ENCODE measurements at regions not wholly inside any gene's neighbourhood (a gene's known extent, or its start where the extent isn't known, plus 50 kb on each side); places are given as distances from the start of the nearest gene placed in this dataset.

- H4K8ac ChIP-seq (ENCODE audit: low read length): no peak overlapping the region
- H3K9me3 ChIP-seq (ENCODE audit: control insufficient read depth, low read length): no peaks in the 10 kb centered on the region
- H2BK120ac ChIP-seq (ENCODE audit: low read depth, low read length): no peak overlapping the region
- H3K27me3 ChIP-seq (ENCODE audit: control insufficient read depth in 1 of 2, insufficient read depth in 1 of 2, low read length in 2 of 2): no peaks in the 10 kb centered on the region
- H2AFZ ChIP-seq (ENCODE audit: low read depth, low read length): no peak overlapping the region
- no peak overlapping the region for H2AK5ac ChIP-seq (ENCODE audit: low read length, severe bottlenecking)
- H3K4me3 ChIP-seq (ENCODE audit: insufficient read depth in 1 of 2, low read depth in 1 of 2, low read length in 2 of 2): no peak overlapping the region
- H3K9ac ChIP-seq (ENCODE audit: low read length): no peak overlapping the region
- H2BK12ac ChIP-seq (ENCODE audit: low read length in 2 of 2): no peak overlapping the region
- no peak overlapping the region for H3K4me2 ChIP-seq (ENCODE audit: low read length, poor library complexity, severe bottlenecking)
- WGBS: 87% methylated on average over 27 of the region's 29 CpGs
- no peaks in the 10 kb centered on the region for H3K4me1 ChIP-seq (ENCODE audit: control insufficient read depth, insufficient read depth, low read depth, low read length)
- no peak overlapping the region for H3K23ac ChIP-seq (ENCODE audit: low read length in 2 of 2)
- no peak overlapping the region for H3K18ac ChIP-seq (ENCODE audit: low read depth in 1 of 2, low read length in 2 of 2)
- no peak overlapping the region for H2BK5ac ChIP-seq (ENCODE audit: low read depth, low read length, poor library complexity, severe bottlenecking)
- H3K27ac ChIP-seq (ENCODE audit: low read length, poor library complexity, severe bottlenecking): no peak overlapping the region
- H3K36me3 ChIP-seq (ENCODE audit: control insufficient read depth in 1 of 2, insufficient read depth in 2 of 2, low read depth in 1 of 2, low read length in 2 of 2): no peaks in the 10 kb centered on the region
- no peak overlapping the region for H3K4ac ChIP-seq (ENCODE audit: low read depth in 1 of 2, low read length in 2 of 2)
- no peaks in the 10 kb centered on the region for H3K79me1 ChIP-seq (replicated peaks; ENCODE audit: low read length, poor library complexity, severe bottlenecking)
- H2BK15ac ChIP-seq (ENCODE audit: low read depth, poor library complexity, severe bottlenecking): no peak overlapping the region
- H4K91ac ChIP-seq (ENCODE audit: low read length): no peak overlapping the region
- H3K14ac ChIP-seq (ENCODE audit: low read length in 2 of 2): no peak overlapping the region
- DNase-seq: no peak
Observed at GRCh38 chr18:78779996-78780718, 199.5 kb upstream of the SALL3 start.

DNA sequence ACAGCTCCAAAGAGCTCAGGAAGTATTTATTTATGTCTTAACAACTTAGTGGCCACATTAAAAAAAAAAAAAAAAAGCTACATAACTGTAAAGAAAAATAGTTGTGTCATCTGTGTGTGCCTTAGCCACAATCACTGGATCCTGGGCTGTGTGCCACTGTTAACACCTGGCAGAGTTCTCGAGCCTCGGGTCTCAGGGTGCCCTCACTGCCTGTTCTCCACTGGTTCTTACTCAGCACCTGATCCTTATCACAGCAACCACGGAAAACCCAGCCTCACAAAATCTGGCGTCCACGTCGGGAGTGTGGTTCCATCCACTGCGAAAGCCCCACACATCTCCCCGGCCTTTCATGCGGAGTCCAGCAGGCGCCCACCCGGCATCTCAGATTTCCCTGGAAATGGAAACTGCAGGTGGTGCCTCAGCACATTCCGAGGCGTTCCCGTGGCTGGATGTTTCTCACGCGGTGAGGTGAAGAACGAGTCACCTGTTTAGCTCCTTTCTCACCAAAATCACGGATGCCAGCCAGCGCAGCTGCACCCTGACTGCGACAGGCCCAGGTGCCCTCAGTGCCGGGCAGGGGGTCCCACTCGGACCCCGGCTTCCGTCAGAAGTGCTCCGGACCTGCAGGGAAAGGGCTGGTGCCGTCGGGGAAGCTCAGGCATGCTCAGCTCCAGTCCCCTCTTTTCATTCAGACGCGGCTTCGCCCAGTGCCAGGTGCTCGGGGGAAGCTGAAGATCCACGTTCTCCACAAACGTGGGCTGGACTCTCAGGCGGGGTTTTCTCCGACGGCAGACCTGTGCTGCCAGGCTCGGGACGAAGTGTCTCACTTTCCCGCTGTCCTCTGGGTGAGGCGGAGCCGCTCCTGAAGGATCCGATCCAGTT is 198.7 kb upstream of the SALL3 start:
- Histone ChIP-seq H2BK15ac (ENCODE audit: low read depth, poor library complexity, severe bottlenecking) (no peak overlapping the region), H3K4me3 (ENCODE audit: insufficient read depth in 1 of 2, low read depth in 1 of 2, low read length in 2 of 2) (no peak overlapping the region), H3K4ac (ENCODE audit: low read depth in 1 of 2, low read length in 2 of 2) (no peak overlapping the region), H3K36me3 (ENCODE audit: control insufficient read depth in 1 of 2, insufficient read depth in 2 of 2, low read depth in 1 of 2, low read length in 2 of 2) (no peaks in the 10 kb centered on the region), H2AFZ (ENCODE audit: low read depth, low read length) (no peak overlapping the region), H3K4me1 (ENCODE audit: control insufficient read depth, insufficient read depth, low read depth, low read length) (no peaks in the 10 kb centered on the region), H4K8ac (ENCODE audit: low read length) (no peak overlapping the region), H2AK5ac (ENCODE audit: low read length, severe bottlenecking) (no peak overlapping the region), H3K14ac (ENCODE audit: low read length in 2 of 2) (no peak overlapping the region), H3K79me1 (replicated peaks; ENCODE audit: low read length, poor library complexity, severe bottlenecking) (no peaks in the 10 kb centered on the region), H2BK12ac (ENCODE audit: low read length in 2 of 2) (no peak overlapping the region), H3K23ac (ENCODE audit: low read length in 2 of 2) (no peak overlapping the region), H3K9ac (ENCODE audit: low read length) (no peak overlapping the region), H3K9me3 (ENCODE audit: control insufficient read depth, low read length) (no peaks in the 10 kb centered on the region), H2BK5ac (ENCODE audit: low read depth, low read length, poor library complexity, severe bottlenecking) (no peak overlapping the region), H2BK120ac (ENCODE audit: low read depth, low read length) (no peak overlapping the region), H3K4me2 (ENCODE audit: low read length, poor library complexity, severe bottlenecking) (no peak overlapping the region), H3K27ac (ENCODE audit: low read length, poor library complexity, severe bottlenecking) (no peak overlapping the region), H4K91ac (ENCODE audit: low read length) (no peak overlapping the region), H3K27me3 (ENCODE audit: control insufficient read depth in 1 of 2, insufficient read depth in 1 of 2, low read length in 2 of 2) (no peaks in the 10 kb centered on the region), H3K18ac (ENCODE audit: low read depth in 1 of 2, low read length in 2 of 2) (no peak overlapping the region)
- no peak for DNase-seq
- 89% methylated on average over 42 of the region's 42 CpGs for WGBS

DNA sequence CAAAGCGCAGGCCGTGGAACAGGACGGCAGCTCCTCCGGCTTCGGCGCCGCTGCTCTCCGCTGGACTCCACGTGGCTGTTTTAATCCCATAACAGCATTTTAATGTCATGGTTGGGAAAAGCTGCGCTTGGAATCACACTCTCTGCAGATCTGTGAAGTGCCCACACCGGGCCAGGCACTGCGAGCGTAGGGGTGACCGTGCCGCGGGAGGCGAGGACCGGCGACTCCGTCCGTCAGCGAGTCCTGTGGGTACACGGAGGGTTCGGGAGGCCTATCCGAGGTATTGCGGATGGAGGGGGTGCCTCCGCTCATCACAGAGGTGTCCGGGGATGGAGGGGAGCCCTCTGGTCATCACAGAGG is 198.0 kb upstream of the SALL3 start:
- H3K4me2 ChIP-seq (ENCODE audit: low read length, poor library complexity, severe bottlenecking): no peak overlapping the region
- no peaks in the 10 kb centered on the region for H3K9me3 ChIP-seq (ENCODE audit: control insufficient read depth, low read length)
- H2BK15ac ChIP-seq (ENCODE audit: low read depth, poor library complexity, severe bottlenecking): no peak overlapping the region
- no peak overlapping the region for H4K8ac ChIP-seq (ENCODE audit: low read length)
- 91% methylated on average over 28 of the region's 28 CpGs for WGBS
- H3K27me3 ChIP-seq (ENCODE audit: control insufficient read depth in 1 of 2, insufficient read depth in 1 of 2, low read length in 2 of 2): no peaks in the 10 kb centered on the region
- no peak overlapping the region for H2BK120ac ChIP-seq (ENCODE audit: low read depth, low read length)
- no peak overlapping the region for H3K4me3 ChIP-seq (ENCODE audit: insufficient read depth in 1 of 2, low read depth in 1 of 2, low read length in 2 of 2)
- H3K14ac ChIP-seq (ENCODE audit: low read length in 2 of 2): no peak overlapping the region
- H3K36me3 ChIP-seq (ENCODE audit: control insufficient read depth in 1 of 2, insufficient read depth in 2 of 2, low read depth in 1 of 2, low read length in 2 of 2): no peaks in the 10 kb centered on the region
- no peaks in the 10 kb centered on the region for H3K4me1 ChIP-seq (ENCODE audit: control insufficient read depth, insufficient read depth, low read depth, low read length)
- H3K79me1 ChIP-seq (replicated peaks; ENCODE audit: low read length, poor library complexity, severe bottlenecking): no peaks in the 10 kb centered on the region
- no peak for DNase-seq
- no peak overlapping the region for H3K4ac ChIP-seq (ENCODE audit: low read depth in 1 of 2, low read length in 2 of 2)
- H3K9ac ChIP-seq (ENCODE audit: low read length): no peak overlapping the region
- H3K23ac ChIP-seq (ENCODE audit: low read length in 2 of 2): no peak overlapping the region
- H3K27ac ChIP-seq (ENCODE audit: low read length, poor library complexity, severe bottlenecking): no peak overlapping the region
- H3K18ac ChIP-seq (ENCODE audit: low read depth in 1 of 2, low read length in 2 of 2): no peak overlapping the region
- no peak overlapping the region for H2BK5ac ChIP-seq (ENCODE audit: low read depth, low read length, poor library complexity, severe bottlenecking)
- no peak overlapping the region for H4K91ac ChIP-seq (ENCODE audit: low read length)
- H2AK5ac ChIP-seq (ENCODE audit: low read length, severe bottlenecking): no peak overlapping the region
- H2AFZ ChIP-seq (ENCODE audit: low read depth, low read length): no peak overlapping the region
- H2BK12ac ChIP-seq (ENCODE audit: low read length in 2 of 2): no peak overlapping the region

- no peak overlapping the region for H2BK5ac ChIP-seq (ENCODE audit: low read depth, low read length, poor library complexity, severe bottlenecking)
- H2BK12ac ChIP-seq (ENCODE audit: low read length in 2 of 2): no peak overlapping the region
- no peaks in the 10 kb centered on the region for H3K79me1 ChIP-seq (replicated peaks; ENCODE audit: low read length, poor library complexity, severe bottlenecking)
- 90% methylated on average over 19 of the region's 21 CpGs for WGBS
- no peaks in the 10 kb centered on the region for H3K9me3 ChIP-seq (ENCODE audit: control insufficient read depth, low read length)
- no peak for DNase-seq
- H3K4ac ChIP-seq (ENCODE audit: low read depth in 1 of 2, low read length in 2 of 2): no peak overlapping the region
- no peak overlapping the region for H3K4me2 ChIP-seq (ENCODE audit: low read length, poor library complexity, severe bottlenecking)
- H3K27me3 ChIP-seq (ENCODE audit: control insufficient read depth in 1 of 2, insufficient read depth in 1 of 2, low read length in 2 of 2): no peaks in the 10 kb centered on the region
- H3K27ac ChIP-seq (ENCODE audit: low read length, poor library complexity, severe bottlenecking): no peak overlapping the region
- no peaks in the 10 kb centered on the region for H3K36me3 ChIP-seq (ENCODE audit: control insufficient read depth in 1 of 2, insufficient read depth in 2 of 2, low read depth in 1 of 2, low read length in 2 of 2)
- H3K18ac ChIP-seq (ENCODE audit: low read depth in 1 of 2, low read length in 2 of 2): no peak overlapping the region
- H3K4me3 ChIP-seq (ENCODE audit: insufficient read depth in 1 of 2, low read depth in 1 of 2, low read length in 2 of 2): no peak overlapping the region
- H2BK120ac ChIP-seq (ENCODE audit: low read depth, low read length): no peak overlapping the region
- no peak overlapping the region for H3K23ac ChIP-seq (ENCODE audit: low read length in 2 of 2)
- no peak overlapping the region for H4K91ac ChIP-seq (ENCODE audit: low read length)
- H2AFZ ChIP-seq (ENCODE audit: low read depth, low read length): no peak overlapping the region
- H3K14ac ChIP-seq (ENCODE audit: low read length in 2 of 2): no peak overlapping the region
- no peaks in the 10 kb centered on the region for H3K4me1 ChIP-seq (ENCODE audit: control insufficient read depth, insufficient read depth, low read depth, low read length)
- H4K8ac ChIP-seq (ENCODE audit: low read length): no peak overlapping the region
- no peak overlapping the region for H2AK5ac ChIP-seq (ENCODE audit: low read length, severe bottlenecking)
- H2BK15ac ChIP-seq (ENCODE audit: low read depth, poor library complexity, severe bottlenecking): no peak overlapping the region
- no peak overlapping the region for H3K9ac ChIP-seq (ENCODE audit: low read length)
Observed at GRCh38 chr18:78782951-78783563, 196.6 kb upstream of the SALL3 start.

Measured in mesenchymal stem cell (in vitro differentiated cells and primary cell).